SK-N-DZ (cell line): ENCODE measurements at regions not wholly inside any gene's neighbourhood (a gene's known extent, or its start where the extent isn't known, plus 50 kb on each side); places are given as distances from the start of the nearest gene placed in this dataset.

Experiments used
- DNase-seq: peaks from one replicate; pipeline ENCODE4 v3.0.0-alpha.2; 2015; ENCODE audit warnings: low spot score

DNA sequence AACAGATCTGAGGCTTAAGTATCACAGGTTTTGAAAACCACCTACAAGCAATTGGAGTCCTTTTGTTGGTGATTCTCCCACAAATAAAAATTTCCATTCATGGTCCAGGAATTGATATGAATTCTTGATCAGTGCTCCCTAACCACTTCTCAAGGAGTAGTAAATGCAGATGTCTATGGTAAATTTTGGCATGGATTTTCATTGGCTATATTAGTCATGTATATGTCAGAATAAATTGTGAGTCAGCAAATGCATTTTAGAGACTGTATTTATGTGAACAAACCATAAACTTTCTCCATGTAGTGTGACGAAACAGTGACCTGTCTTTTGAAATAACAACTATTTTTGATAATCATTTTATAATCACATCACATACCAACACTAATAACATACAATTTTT lies 611.1 kb downstream of the HTR1A start:
- no peak for DNase-seq

DNA sequence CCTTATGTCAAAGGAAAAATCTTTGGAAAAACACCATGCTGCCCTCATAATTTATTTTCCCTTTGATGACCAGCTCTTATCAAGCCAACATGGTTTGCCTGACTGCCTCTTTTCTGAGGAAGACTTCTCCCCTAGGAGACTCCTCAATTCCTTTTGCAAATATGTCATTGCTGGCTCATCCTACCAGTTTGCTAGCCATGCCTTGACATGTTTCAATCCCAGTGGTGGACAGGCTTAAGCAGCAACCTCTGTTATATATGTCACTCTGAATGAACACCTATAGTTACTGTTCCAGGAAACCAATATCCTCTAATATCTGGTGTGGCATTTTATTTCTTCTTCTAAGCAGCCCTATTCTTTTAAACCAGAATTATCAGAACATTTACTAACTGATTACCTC lies 615.8 kb downstream of the HTR1A start:
- DNase-seq = no peak

DNA sequence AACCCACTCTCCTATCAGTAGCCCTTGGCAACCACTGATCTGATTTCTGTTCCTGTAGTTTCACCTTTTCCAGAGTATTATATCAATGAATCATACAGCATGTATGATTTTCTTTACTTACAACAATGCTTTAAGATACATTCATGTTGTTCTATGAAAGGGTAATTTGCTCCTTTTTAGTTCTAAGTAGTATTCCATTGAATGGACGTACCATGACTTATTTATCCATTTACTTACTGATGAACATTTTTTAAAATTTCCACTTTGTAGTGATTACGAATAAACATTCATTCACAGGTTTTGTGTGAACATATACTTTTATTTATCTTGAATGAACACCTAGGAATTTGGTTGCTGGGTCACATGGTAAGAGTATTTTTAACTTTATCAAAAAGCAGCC lies 620.8 kb downstream of the HTR1A start:
- no peak for DNase-seq

DNA sequence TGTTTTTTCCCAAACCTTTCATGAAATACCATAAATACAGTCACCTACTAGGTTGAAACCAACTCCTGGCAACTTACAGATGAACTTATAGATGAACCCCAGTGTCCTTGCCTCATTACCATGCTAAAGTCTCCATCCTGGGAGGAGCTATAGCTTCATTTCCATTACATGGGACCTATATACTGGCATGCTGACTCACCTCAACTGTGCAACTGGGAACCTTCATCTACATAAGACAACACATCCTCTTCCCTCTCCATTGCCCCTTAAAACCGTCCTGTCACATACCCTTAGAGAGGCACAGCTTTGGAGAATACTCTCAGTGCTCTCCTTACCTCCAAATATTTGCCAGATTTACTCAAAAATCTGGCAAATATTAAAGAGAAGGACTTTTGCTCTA lies 638.3 kb downstream of the HTR1A start:
- DNase-seq = no peak

DNA sequence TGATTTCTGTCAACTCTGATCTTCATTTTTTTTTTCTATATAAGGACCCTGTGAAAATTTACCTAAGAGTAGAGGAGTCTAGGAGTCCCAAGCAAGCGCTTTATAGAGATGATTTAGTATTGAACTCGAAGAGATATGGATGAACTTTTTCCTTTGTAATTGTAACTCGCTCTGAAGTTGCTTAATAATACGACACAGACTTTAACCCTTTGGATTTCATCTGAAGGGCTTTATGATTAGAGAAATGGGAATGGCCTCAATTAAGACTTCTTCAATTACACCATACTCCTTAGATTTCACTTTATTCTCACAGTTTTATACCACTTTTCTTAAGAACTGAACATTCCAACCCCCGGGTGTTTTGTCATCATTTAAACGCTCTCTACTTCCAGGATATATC lies 647.7 kb downstream of the HTR1A start:
- DNase-seq = no peak

DNA sequence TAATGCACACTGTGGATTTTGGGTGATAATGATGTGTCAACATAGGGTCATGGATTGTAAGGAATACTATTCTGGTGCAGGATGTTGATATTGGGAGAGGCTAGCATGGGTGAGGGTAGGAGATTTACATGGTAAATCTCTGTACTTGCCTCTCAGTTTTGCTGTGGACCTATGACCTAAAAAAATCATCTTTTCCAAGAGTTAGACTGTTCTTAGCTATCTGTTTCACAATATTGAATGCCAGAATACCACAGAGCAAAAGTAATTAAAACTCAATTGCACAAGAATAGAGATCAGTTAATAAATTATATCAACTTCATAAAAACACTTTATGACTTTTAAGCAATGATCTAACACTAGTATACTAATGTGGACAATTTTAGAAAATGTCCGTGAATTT lies 651.6 kb downstream of the HTR1A start:
- DNase-seq = no peak

DNA sequence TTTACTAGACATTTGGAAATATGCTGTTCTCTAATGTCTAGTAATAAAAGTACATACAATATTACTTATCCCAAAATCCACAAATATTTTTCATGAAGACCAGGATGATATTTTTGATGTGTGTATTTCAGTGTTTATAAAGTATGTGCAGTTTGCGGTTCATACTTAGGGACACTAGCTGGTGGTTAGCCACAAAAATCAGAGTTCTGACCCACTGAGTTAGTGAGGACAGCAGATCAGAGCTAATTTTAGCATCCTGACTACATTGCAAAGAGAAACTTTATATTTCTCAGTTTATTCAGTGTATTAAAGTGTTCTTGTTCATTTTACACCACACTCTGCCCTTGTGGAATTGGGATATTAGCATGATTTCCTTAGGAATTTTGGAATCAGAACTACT lies 655.3 kb downstream of the HTR1A start:
- no peak for DNase-seq

DNA sequence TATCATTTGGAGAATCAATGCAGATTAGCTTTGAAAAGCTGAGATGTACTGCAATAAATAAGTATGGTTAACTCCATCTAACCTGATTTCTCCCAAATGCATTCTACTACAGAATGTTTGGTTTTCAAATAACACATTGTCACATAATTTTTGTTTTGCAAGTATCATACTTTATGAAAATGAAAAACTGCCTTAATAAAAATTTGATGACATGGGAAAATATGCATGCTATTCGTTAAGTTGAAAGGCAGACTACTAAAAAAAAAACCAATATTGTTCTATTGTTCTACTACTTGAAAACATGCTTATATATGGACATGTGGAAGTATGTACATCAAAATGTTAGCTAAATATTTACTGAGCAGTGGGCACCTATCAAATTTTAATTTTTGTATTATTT lies 668.9 kb downstream of the HTR1A start:
- DNase-seq = no peak

DNA sequence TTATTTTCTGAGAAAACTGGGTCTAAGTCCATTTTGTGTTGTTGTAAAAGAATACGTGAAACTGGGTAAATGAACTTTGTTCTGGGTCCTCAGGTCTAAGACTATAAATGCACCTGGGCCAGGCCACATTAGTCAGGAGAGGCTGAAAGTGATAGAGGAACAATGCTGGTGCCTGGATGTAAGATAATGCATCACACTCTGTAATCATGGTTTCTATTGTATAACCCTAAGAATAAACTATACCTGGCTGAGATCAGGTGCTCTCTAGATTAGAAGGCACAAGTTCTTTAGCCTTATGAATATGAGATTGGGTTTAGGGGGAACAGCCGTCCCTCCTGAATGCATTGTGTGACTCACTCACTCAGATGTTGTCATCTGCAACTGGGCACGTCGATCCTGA lies 675.5 kb downstream of the HTR1A start:
- no peak for DNase-seq

DNA sequence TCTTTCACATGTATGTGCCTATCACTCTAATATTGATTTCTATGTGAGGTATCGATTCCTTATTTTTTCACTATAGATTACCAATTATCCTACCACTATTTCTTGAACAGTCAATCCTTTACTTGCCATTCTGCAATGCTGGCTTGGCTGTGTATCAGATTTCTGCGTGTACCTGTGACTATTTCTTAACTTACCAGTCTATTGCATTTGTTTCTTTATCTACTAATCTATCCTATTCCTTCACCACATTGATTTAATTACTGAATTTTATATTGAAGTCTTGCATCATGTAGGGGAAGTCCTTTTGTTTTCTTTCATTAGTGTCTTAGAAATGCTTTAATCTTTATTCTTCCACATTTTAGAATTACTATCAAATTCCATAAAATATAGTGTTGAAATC lies 684.8 kb downstream of the LRRC70 start:
- no peak for DNase-seq

DNA sequence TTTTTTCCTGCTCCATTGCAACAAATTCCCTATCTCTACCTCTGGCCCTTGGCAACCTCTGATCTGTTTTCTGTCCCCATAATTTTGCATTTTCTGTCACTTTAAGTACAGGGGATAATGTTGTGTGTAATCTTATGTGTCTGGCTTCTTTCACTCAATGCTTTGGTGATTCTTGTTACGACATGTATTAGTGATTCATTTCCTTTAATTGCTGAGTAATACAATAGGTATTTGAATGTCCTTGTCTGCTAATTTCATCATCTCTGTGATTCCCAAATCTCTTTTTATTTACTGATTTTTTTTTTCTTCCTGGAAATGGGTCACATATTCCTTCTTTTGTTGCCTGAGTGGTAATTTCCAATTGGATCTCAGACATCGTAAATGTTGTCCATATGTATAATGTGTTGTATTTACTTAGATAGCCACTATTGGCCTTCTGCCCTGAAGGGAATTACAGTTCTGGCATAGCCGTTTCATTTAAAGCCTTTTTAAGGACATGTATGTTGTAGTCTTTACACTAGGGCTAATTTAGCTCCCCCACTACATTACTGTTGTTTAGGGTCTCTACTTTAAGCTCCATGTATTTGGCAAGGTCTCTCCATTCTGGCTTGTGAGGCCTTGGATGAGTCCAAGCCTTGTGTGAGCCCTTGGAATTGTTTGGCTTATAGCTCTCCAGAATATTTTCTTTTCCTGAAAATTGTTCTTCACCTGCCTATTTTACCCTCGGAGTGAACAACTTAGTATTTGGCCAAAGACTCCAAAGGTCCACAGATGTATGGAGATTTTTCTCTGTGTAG lies 683.8 kb downstream of the LRRC70 start:
- peak; percentile 12 for DNase-seq

DNA sequence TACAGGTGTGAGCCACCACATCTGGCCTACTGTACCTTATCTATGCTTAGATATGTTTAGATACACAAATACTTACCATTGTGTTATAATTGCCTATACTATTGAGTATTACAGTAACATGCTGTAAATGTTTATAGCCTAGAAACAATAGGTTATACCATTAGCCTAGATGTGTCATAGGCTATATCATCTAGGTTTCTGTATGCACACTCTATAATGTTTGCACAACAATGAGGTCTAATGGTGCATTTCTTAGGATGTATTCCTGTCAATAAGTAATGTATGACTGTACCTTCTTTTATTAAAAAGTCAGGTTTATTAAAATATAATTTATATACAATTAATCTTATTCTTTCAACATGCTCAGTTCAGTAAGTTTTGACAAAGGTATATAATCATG lies 683.1 kb downstream of the LRRC70 start:
- DNase-seq = no peak

DNA sequence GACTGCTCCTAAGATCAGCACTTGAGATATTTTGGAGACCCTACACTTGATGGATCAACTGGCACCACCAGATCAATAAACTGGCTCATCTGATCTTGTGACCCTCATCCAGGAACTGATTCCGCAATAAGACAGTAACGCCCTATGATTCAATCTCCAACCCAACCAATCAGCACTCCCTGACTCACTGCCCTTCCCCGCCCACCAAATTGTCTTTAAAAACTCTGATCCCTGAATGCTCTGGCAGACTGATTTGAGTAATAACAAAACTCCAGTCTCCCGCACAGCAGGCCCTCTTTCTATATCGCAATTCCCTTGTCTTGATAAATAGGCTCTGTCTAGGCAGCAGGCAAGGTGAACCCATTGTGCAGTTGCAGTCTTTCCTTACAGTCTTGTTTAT lies 677.0 kb downstream of the LRRC70 start:
- no peak for DNase-seq

DNA sequence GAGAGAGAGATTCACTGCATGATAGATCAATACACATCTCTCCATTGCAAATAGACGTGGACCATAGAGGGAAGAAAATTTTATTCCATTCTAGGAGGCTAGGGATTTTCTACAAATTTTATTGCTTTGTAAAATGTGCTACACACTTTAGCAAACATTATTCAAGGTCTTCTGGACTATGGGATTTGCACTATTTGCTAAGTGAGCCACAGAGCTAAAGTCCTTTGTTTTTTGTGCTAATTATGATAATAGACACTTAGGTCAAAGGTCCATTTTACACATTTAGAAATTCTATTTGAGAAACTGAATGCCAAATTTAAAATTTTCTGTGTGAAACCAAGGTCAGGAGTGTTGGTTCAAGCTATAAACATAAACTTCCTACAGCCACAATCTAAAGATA lies 672.3 kb downstream of the LRRC70 start:
- DNase-seq = no peak

DNA sequence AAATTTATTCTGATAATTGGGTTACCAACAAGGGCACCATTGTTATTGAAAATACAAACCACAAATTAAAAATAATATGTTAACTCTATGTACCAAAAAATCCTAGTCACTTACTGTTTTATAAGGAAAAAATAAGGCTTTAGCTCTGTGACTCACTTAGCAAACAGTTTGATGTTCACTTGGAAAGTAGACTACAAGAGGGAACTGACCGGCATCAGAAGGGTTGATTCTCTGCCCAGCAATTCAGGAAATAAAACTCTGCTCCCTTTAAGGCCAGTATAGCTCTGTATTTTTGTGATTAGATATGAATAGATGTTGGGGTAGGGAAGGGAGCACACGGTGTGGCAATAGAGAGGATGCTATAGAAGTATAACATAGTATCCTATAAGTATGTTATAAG lies 671.3 kb downstream of the LRRC70 start:
- DNase-seq = no peak

DNA sequence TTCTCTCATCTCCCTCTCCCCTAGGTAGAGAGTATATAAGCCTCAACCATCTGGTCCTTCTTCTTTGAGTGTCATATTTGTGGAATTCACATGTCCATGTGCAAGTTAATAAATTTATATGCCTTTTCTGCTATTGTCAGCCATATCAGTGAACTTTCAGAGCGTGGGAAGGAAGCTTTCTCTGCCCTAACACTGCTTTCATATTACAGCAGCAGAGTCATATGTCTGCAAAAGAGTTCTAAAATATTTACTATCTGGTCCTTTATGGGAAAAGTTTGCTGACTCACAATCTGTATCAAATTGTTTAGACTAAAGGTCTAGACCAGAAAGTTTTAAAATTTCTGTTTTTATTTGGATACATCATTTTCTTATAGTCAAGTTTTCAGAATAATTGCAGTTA lies 669.0 kb downstream of the LRRC70 start:
- no peak for DNase-seq

DNA sequence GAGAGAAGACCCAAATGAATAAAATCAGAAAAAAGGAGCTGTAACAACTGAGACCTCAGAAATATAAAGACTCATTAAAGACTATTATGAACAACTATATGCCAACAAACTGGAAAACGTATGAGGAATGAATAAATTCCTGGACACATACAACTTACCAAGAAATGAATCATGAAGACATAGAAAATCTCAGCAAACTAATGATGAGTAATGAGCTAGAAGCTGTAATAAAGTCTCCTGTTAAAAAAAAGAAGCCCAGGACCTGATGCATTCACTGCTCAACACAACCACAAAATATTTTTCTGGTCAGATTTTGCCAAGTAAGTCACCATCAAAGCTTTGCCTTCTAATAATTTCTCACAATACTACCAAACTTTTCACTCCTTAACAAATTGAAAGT lies 666.7 kb downstream of the LRRC70 start:
- no peak for DNase-seq

DNA sequence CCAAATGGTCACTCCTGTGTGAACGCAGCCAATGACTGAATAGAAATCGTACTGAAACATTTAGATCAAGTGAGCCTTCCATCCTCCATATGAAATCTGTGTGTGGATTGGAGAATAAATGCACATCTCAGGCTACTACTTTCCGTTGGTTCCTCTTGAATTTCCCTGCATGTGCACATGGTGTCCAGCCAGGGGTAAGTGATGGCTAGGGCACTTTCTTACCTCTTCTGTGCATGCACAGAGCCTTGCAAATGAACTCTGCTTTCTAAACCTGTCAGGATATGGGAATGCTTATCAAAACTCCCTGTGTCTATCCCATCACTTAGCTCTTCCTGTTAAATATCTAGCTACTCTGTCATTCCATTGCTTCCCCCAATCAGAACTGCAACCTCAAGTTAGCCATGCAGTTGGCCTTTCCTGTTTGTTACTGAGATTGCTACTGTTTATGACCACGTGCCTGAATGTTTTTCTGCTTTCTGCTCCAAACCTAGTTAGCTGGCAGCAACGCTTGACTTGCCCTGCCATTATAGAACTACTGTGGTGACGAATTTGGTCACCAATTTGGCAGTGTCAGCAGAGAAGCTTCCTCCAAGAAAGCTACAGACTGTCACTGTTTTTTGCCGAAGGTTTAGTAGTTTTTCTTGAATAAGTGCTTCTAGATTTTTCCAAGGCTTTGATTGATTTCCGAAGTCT lies 661.6 kb downstream of the LRRC70 start:
- no peak for DNase-seq

DNA sequence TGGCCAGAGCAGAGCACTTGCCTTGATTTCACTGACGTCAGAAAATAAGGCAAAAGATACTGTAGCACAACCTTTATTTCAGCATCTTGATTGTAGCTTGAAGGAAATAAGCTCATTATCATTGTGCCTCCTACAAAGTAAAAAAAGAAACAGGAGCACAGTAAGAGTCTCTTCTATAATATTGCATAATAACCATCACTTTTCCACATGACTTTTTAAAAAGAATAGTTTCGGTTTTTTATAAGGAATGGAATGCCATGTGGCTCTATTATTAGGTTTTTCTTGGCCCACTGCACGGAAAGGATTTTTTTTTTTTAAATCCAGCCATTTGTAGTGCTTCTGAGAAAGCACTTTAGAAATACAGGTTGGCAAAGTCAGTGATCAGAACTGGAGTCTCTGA lies 655.3 kb downstream of the LRRC70 start:
- DNase-seq = no peak

DNA sequence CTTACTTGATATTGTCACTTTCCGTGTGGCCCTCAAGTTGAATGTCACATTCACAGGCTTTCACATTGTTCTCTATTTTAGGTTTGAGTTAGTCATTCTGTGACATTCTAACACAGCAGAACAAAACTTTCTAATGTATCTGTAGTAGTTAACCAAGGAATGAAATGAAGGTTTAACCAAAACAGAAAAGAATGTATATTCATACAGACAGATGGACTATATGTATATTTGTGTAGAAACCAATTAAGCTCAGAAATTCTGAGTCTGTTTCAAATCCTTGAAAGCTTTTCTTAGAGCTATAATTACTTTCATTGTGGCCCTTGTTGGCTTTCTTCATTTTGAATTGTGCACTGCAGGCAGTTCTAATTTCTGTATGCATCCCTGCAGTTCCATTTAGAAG lies 654.7 kb downstream of the LRRC70 start:
- no peak for DNase-seq

DNA sequence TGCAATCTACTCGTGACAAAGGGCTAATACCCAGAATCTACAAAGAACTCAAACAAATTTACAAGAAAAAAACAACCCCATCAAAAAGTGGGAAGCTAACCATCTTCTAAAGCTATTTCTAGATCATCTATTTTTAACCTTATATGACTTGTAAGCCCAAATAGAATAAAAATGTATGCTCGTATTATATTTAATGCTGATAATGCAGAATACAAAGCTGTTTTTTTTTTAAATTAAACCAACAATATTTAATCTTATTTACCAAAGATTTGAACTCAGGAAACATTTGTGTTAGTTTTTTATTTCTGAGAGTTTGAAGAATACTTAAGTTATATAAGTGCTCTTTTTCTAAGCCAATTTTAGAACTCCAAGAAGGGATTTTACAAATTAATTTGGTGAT lies 652.1 kb downstream of the LRRC70 start:
- DNase-seq = no peak

DNA sequence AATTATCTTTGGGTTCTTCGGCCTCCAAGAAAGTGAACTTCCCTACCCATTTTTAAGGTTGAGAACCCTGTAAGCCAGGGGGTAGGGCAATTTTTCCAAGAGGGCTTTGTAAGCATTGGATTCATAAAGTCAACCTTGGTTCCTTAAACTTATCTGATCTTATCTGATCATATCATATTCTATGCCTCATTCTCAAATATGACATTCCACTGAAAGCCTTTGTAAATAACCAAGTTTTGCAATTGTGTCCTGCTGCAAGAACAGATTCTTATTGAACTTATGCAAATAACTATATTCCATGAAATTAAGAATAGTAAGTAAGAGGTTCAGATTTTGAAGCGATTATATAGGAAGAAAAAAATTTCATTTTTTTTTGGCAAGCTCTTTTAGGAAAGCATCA lies 649.5 kb downstream of the LRRC70 start:
- DNase-seq = no peak

DNA sequence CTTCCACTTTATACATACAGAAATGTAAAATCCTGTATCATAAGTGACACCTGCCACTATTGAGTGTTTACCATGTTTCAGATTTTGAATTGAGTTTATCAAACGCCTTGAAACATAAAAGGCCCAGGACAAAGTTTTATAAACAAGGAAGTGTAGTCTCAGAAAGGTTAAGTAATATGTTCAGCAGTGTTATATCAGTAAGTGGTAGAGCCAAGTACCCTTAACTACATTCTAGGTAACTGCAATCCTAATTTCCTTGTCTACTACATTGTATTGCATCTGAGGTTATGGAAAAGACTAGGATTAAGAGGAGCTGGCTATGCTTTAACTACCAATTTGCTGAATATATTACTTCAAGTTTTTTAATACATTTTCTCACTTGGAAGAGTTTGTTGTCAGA lies 641.6 kb downstream of the LRRC70 start:
- no peak for DNase-seq

DNA sequence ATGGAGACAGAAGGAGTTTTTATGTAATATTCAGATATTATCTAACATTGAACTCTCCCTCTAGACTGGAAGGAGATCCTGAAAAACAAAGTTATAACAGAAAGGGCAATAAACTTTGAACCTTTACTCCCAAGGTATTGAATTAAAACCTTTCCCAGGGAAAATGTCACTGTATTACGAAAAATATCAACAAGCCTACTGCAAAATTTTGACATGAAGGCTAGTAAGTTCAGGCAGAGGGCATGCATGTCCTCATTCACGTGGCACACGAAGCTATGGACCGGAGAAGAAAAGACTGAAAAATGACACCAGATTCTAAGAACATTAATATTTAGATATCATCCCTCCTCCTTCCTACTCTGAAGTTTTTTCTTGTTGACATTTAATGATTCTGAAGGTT lies 638.8 kb downstream of the LRRC70 start:
- no peak for DNase-seq
